DND-41 (cell line): ENCODE measurements at regions not wholly inside any gene's neighbourhood (a gene's known extent, or its start where the extent isn't known, plus 50 kb on each side); places are given as distances from the start of the nearest gene placed in this dataset.
"Not testable (repeated sequence)": the region's sequence is repeated elsewhere in the genome, so short reads cannot be mapped to it uniquely, and the experiment has no call there.

Experiments used
- ATAC-seq: fragments of 200-7000 bp; cut with Tn5 transposase; 3 replicates; pipeline ENCODE4 v1.9.1; 2021; ENCODE audit warnings: low read depth; ENCODE audit not compliant: insufficient read depth
- DNase-seq: peaks from one replicate; pipeline ENCODE4 v3.0.0-alpha.2; 2020
- H2AFZ ChIP-seq: 2 replicates; pipeline ENCODE4 v1.6.0; 2012; ENCODE audit warnings: low read depth, low read length
- H3K27ac ChIP-seq: 2 replicates; pipeline ENCODE4 v1.5.1; 2012; ENCODE audit warnings: low read length, inconsistent platforms
- H3K27me3 ChIP-seq: fragments of 200-600 bp; sonication (generic); 2 replicates; pipeline ENCODE4 v1.6.0; 2012; ENCODE audit warnings: low read length, mild to moderate bottlenecking, inconsistent platforms; ENCODE audit not compliant: insufficient read depth, poor library complexity
- H3K36me3 ChIP-seq: 2 replicates; pipeline ENCODE4 v1.5.1; 2012; ENCODE audit warnings: low read length, inconsistent platforms; ENCODE audit not compliant: insufficient read depth
- H3K4me1 ChIP-seq: 2 replicates; pipeline ENCODE4 v1.5.1; 2012; ENCODE audit warnings: mild to moderate bottlenecking, low read length; ENCODE audit not compliant: insufficient read depth
- H3K4me2 ChIP-seq: 2 replicates; pipeline ENCODE4 v1.6.0; 2012; ENCODE audit warnings: mild to moderate bottlenecking, moderate library complexity, low read length, inconsistent platforms; ENCODE audit not compliant: insufficient read depth
- H3K4me3 ChIP-seq, 2 experiments: fragments of 200-600 bp in 1 of 2; shearing (Covaris generic) in 1 of 2; 2 replicates each; pipeline ENCODE4 v1.5.1; 2012 to 2016; ENCODE audit warnings: inconsistent platforms in 2 of 2, low read length in 2 of 2, mild to moderate bottlenecking in 2 of 2, low read depth in 1 of 2, moderate library complexity in 1 of 2
- H3K79me2 ChIP-seq: 2 replicates; pipeline ENCODE4 v1.6.0; 2012; ENCODE audit warnings: low read length, inconsistent platforms; ENCODE audit not compliant: insufficient read depth
- H3K9ac ChIP-seq: 2 replicates; pipeline ENCODE4 v1.6.0; 2012; ENCODE audit warnings: low read depth, mild to moderate bottlenecking, inconsistent platforms, low read length, moderate library complexity
- H3K9me3 ChIP-seq: 2 replicates; pipeline ENCODE4 v1.5.1; 2012; ENCODE audit warnings: low read length, moderate library complexity, mild to moderate bottlenecking, inconsistent platforms; ENCODE audit not compliant: insufficient read depth, severe bottlenecking
- H4K20me1 ChIP-seq: 2 replicates; pipeline ENCODE4 v1.6.0; 2012; ENCODE audit warnings: low read length; ENCODE audit not compliant: insufficient read depth
- CTCF ChIP-seq: IDR thresholded peaks from 2 replicates; pipeline ENCODE4 v1.5.1; 2012; ENCODE audit warnings: borderline replicate concordance, low read length, moderate library complexity, mild to moderate bottlenecking; ENCODE audit not compliant: poor library complexity, severe bottlenecking; ENCODE audit errors: extremely low read depth
- EZH2 ChIP-seq: IDR thresholded peaks from 3 replicates; pipeline ENCODE4 v1.6.1; 2012; ENCODE audit warnings: borderline replicate concordance, low read depth, mild to moderate bottlenecking, moderate library complexity, low read length, inconsistent platforms; ENCODE audit not compliant: severe bottlenecking

DNA sequence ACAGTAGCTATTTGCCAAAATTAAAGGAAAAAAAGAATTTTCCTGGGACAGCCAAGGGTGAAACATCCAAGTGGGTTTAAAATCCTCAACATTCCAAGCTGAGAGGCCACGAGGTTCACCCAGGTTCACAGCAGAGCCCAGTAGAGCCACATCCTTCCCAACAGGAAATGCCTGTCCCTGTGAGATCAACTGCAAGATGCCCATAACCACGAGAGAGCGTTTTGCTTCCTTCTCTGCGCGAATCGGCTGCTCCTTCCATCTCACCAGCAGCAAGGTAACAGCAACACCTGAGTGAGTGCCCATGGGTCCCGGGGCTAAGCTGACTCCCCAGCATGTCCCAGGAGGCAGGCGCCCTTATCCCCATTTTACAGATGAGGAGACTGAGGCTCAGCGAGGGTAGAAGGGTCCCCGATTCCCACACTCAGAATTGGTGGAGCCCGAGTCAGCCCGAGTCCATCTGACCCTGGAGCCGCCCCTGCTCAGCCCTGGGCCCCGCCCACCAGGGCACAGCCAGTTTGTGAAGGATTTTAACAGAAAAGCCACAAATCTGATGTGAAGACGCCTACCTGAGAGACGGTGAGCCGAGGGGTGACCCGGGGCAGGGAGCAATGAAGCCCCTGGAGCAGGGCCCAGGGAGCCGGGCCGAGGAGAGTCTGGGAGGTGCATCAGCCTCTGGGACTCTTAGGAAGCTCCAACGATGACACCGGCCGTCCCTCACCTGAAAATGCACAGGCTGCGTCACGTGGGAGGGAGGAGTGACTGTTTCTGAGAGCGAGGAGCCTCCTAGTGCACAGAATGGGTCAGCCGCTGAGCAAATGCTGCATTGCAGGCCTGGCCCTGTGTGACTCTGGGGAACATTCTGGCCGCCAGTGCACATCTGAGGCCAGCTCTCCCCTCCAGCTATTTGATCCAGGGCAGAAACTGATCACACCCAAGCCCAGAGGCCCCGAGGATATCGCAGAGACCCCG lies 236.9 kb upstream of the SFSWAP start:
- no peak overlapping the region for H3K27ac ChIP-seq
- H3K36me3 ChIP-seq = no peaks in the 10 kb centered on the region
- no peaks in the 10 kb centered on the region for H4K20me1 ChIP-seq
- H3K9ac ChIP-seq = no peak overlapping the region
- TF ChIP-seq EZH2 (no peak), CTCF (no peak)
- no peaks in the 10 kb centered on the region for H3K27me3 ChIP-seq
- H3K4me1 ChIP-seq = no peaks in the 10 kb centered on the region
- H3K4me2 ChIP-seq = no peak overlapping the region
- H3K4me3 ChIP-seq = no peak overlapping the region
- ATAC-seq = no peak
- no peak for DNase-seq
- no peak overlapping the region for H2AFZ ChIP-seq
- no peaks in the 10 kb centered on the region for H3K79me2 ChIP-seq
- H3K9me3 ChIP-seq = peaks cover 2% of the 10 kb centered on the region

DNA sequence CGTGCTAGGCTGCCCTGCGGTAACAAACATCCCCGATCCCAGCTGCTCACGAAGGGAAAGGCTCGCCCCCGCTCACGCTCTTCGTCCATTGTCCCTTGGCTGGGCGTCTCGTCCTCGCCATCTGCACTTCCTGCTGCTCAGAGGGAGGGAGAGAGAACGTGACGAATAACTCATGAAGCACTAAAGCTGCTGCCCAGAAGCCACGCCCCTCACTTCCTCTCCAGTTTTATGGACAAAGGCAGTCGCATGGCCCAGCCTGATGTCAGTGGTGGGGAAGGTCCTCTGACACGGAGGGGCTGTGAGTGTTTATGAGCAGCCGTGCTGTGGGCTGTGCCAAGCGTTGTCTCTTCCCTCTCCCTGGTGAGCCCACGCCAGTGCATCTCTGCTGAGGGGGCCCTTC lies 235.9 kb upstream of the SFSWAP start:
- DNase-seq, H2AFZ ChIP-seq, H3K36me3 ChIP-seq, H3K9me3 ChIP-seq, H3K79me2 ChIP-seq, H4K20me1 ChIP-seq, H3K4me2 ChIP-seq, H3K4me1 ChIP-seq, ATAC-seq, H3K4me3 ChIP-seq, H3K27me3 ChIP-seq, H3K9ac ChIP-seq, H3K27ac ChIP-seq: not testable (repeated sequence)

DNA sequence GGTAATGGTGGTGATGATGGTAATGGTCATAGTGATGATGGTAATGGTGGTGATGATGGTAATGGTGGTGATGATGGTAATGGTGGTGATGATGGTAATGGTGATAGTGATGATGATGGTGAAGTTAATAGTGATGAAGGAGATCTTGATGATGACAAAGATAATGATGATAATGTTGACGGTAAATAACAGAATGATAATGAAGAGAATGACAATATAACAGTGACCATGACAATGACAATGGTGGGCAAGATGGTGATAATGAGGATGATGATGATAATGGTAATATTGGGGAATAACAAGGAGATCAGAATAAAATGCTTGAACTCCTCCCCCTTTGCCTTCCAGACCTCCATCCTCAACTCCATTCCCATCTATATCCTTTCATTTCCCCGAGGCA lies 233.3 kb upstream of the SFSWAP start:
- H3K27me3 ChIP-seq = no peaks in the 10 kb centered on the region

More for the DNA sequence above, 233.3 kb upstream of the SFSWAP start:
- Histone ChIP-seq H3K9ac (no peak overlapping the region), H3K4me1 (no peaks in the 10 kb centered on the region), H3K9me3 (peaks cover 2% of the 10 kb centered on the region), H3K27ac (no peak overlapping the region), H2AFZ (no peak overlapping the region), H3K36me3 (no peaks in the 10 kb centered on the region), H4K20me1 (no peaks in the 10 kb centered on the region), H3K79me2 (no peaks in the 10 kb centered on the region), H3K4me3 (no peak overlapping the region), H3K4me2 (no peak overlapping the region)
- DNase-seq (no peak), ATAC-seq (no peak)
- TF ChIP-seq EZH2 (no peak), CTCF (no peak)
